Left lung (tissue), 4 donors: ENCODE measurements at regions not wholly inside any gene's neighbourhood (a gene's known extent, or its start where the extent isn't known, plus 50 kb on each side); places are given as distances from the start of the nearest gene placed in this dataset.

ENCODE experiments used
- ATAC-seq: fragments of 200-7000 bp; cut with Tn5 transposase; one replicate; pipeline ENCODE4 v1.9.1; 2020; ENCODE audit warnings: moderate library complexity
- DNase-seq, 4 donors: peaks; one replicate each; pipeline ENCODE4 v3.0.0-alpha.2; 2013 to 2020
- H3K27ac ChIP-seq, 2 donors: fragments of 200-600 bp; sonication (generic) in 1 of 2; one replicate each; pipeline versions ENCODE4 v1.5.0 to v1.8.0; 2020 to 2021
- H3K27me3 ChIP-seq, 2 donors: fragments of 200-600 bp; sonication (generic) in 1 of 2; one replicate each; pipeline versions ENCODE4 v1.5.0 to v1.8.0; 2020 to 2021
- H3K36me3 ChIP-seq, 2 donors: fragments of 200-600 bp; sonication (generic) in 1 of 2; one replicate each; pipeline versions ENCODE4 v1.5.0 to v1.8.0; 2020 to 2021
- H3K4me1 ChIP-seq, 2 donors: fragments of 200-600 bp; one replicate each; pipeline ENCODE4 v1.8.0; 2021
- H3K4me3 ChIP-seq, 2 donors: fragments of 200-600 bp; sonication (generic) in 1 of 2; one replicate each; pipeline versions ENCODE4 v1.5.0 to v1.8.0; 2020 to 2021; ENCODE audit warnings: mild to moderate bottlenecking in 1 of 2
- H3K9me3 ChIP-seq, 2 donors: fragments of 200-600 bp; sonication (generic) in 1 of 2; one replicate each; pipeline versions ENCODE4 v1.5.0 to v1.8.0; 2020 to 2021
- intact Hi-C, 2 donors: fragments of 100-400 bp; cut with DNase I; formaldehyde crosslinking; loops; one replicate each; pipeline versions ENCODE4 v1.11.2 to v1.14.2; 2022
- TF ChIP-seq, protein P1 (sequence below), 2 donors: fragments of 200-600 bp; sonication (generic) in 1 of 2; IDR thresholded peaks; one replicate each; pipeline versions ENCODE4 v1.5.0 to v1.8.0; 2021; ENCODE audit warnings: antibody characterized with exemption in 2 of 2
- donor health status: DM: no; HTN: yes; CAD: no.
- donor health status: DM: no; HTN: no; CAD: no.

- H3K4me3 ChIP-seq = no peak overlapping the region
- no peaks in the 10 kb centered on the region for H3K36me3 ChIP-seq
- ATAC-seq (no peak), DNase-seq (no peak)
- no peak overlapping the region for H3K27ac ChIP-seq
- intact Hi-C loops = no loop called here
- TF ChIP-seq, protein P1, sequence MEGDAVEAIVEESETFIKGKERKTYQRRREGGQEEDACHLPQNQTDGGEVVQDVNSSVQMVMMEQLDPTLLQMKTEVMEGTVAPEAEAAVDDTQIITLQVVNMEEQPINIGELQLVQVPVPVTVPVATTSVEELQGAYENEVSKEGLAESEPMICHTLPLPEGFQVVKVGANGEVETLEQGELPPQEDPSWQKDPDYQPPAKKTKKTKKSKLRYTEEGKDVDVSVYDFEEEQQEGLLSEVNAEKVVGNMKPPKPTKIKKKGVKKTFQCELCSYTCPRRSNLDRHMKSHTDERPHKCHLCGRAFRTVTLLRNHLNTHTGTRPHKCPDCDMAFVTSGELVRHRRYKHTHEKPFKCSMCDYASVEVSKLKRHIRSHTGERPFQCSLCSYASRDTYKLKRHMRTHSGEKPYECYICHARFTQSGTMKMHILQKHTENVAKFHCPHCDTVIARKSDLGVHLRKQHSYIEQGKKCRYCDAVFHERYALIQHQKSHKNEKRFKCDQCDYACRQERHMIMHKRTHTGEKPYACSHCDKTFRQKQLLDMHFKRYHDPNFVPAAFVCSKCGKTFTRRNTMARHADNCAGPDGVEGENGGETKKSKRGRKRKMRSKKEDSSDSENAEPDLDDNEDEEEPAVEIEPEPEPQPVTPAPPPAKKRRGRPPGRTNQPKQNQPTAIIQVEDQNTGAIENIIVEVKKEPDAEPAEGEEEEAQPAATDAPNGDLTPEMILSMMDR (IDR thresholded peaks at IDR 0.05) = no peak
- H3K27me3 ChIP-seq = no peaks in the 10 kb centered on the region
- H3K4me1 ChIP-seq = no peaks in the 10 kb centered on the region
- H3K9me3 ChIP-seq = no peaks in the 10 kb centered on the region
Measured at GRCh38 chr11:133738624-133739023, 106.7 kb downstream of the SPATA19 start.

DNA sequence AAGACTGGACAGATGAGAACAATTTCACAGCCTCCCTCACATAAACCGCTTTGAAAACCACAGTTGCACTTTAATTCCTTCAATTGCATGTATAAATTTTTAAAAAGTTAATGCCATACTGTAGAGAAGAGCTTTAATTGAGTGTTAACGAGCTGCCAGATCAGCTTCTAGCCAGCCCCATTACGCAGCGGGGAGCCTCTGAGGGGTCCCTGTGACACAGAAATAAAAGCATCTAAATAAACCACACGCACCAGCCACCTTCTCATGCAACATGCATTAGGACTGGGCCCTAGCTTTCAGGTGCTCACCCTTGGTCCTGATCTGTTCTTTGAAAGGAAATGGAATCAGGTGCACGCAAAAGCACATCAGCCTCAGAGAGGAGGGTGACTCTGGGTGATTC lies 111.7 kb downstream of the SPATA19 start:
- Histone ChIP-seq H3K36me3 (no peaks in the 10 kb centered on the region), H3K27ac (no peak overlapping the region), H3K27me3 (no peaks in the 10 kb centered on the region), H3K9me3 (no peaks in the 10 kb centered on the region), H3K4me1 (no peaks in the 10 kb centered on the region), H3K4me3 (no peak overlapping the region)
- TF ChIP-seq, protein P1 (IDR thresholded peaks at IDR 0.05) = no peak
- DNase-seq = no peak
- no peak for ATAC-seq
- intact Hi-C loops = no loop called here

DNA sequence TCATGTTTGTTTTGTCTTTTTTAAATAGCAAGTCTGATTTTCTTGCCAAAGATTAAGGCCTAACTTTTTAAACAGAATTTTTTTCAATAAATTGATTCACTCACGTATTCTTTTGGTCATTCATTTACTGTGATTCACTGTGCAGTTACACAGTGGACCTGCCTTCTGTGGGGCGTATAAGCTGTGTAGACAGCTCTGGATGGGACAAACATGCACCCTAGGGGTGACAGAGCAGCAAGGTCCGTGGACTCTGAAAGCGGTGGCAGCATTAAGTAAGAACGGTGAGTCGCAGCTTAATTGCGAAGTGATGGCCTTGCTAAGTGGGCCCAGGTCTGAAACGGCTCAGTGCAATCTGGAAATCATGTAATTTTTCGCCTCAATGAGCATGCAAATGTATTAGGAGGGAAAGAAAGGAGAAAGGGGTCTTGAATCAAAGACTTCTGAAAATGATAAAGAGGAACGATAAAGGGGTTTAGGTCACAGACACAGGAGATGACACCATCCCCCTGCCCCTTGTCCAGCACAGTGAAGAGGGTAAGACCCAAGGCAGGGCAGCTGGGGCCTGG lies 113.1 kb downstream of the SPATA19 start:
- Histone ChIP-seq H3K27ac (no peak overlapping the region), H3K4me1 (no peaks in the 10 kb centered on the region), H3K36me3 (no peaks in the 10 kb centered on the region), H3K27me3 (no peaks in the 10 kb centered on the region), H3K4me3 (no peak overlapping the region), H3K9me3 (no peaks in the 10 kb centered on the region)
- TF ChIP-seq, protein P1 (IDR thresholded peaks at IDR 0.05) = no peak
- intact Hi-C loops = no loop called here
- ATAC-seq = no peak
- no peak for DNase-seq

- H3K36me3 ChIP-seq = no peaks in the 10 kb centered on the region
- intact Hi-C loops = no loop called here
- H3K9me3 ChIP-seq = no peaks in the 10 kb centered on the region
- no peak overlapping the region for H3K4me3 ChIP-seq
- no peak overlapping the region for H3K27ac ChIP-seq
- TF ChIP-seq, protein P1 (IDR thresholded peaks at IDR 0.05) = no peak
- no peaks in the 10 kb centered on the region for H3K27me3 ChIP-seq
- ATAC-seq = no peak
- H3K4me1 ChIP-seq = no peaks in the 10 kb centered on the region
- no peak for DNase-seq
Measured at GRCh38 chr11:133727774-133728173, 117.5 kb downstream of the SPATA19 start.

- ATAC-seq = no peak
- H3K9me3 ChIP-seq = no peaks in the 10 kb centered on the region
- no peaks in the 10 kb centered on the region for H3K27me3 ChIP-seq
Measured at GRCh38 chr11:133726542-133726941, 118.8 kb downstream of the SPATA19 start.

More at GRCh38 chr11:133726542-133726941, 118.8 kb downstream of the SPATA19 start:
- Histone ChIP-seq H3K4me1 (no peaks in the 10 kb centered on the region), H3K36me3 (no peaks in the 10 kb centered on the region), H3K4me3 (no peak overlapping the region), H3K27ac (no peak overlapping the region)
- no peak for DNase-seq
- TF ChIP-seq, protein P1 (IDR thresholded peaks at IDR 0.05) = no peak
- intact Hi-C loops = no loop called here
